Stomach (tissue), 8 donors: ENCODE measurements at regions not wholly inside any gene's neighbourhood (a gene's known extent, or its start where the extent isn't known, plus 50 kb on each side); places are given as distances from the start of the nearest gene placed in this dataset.

ENCODE experiments used
- DNase-seq, 2 donors: peaks; one replicate each; pipeline versions ENCODE4 v3.0.0 to v3.0.0-alpha.2; 2013 to 2019
- H3K27ac ChIP-seq, 5 donors: fragments of 200-600 bp in 4 of 5; sonication (generic) in 4 of 5; one replicate each; pipeline ENCODE4 v1.5.1; 2013 to 2019; ENCODE audit warnings: mild to moderate bottlenecking in 1 of 5, moderate library complexity in 1 of 5
- H3K27me3 ChIP-seq, 3 donors: fragments of 200-600 bp; sonication (generic); one replicate each; pipeline ENCODE4 v1.5.1; 2017 to 2019; ENCODE audit warnings: mixed run types in 1 of 3
- H3K36me3 ChIP-seq, 4 donors: fragments of 200-600 bp; sonication (generic); 1 replicate in 3 of 4; 2 replicates in 1 of 4; pipeline ENCODE4 v1.5.1; 2016 to 2019
- H3K4me1 ChIP-seq, 4 donors: fragments of 200-600 bp; sonication (generic); one replicate each; pipeline ENCODE4 v1.5.1; 2016 to 2019
- H3K4me3 ChIP-seq, 4 donors: fragments of 200-600 bp; sonication (generic) in 3 of 4; one replicate each; pipeline ENCODE4 v1.5.1; 2016 to 2019; ENCODE audit warnings: mild to moderate bottlenecking in 1 of 4
- H3K9me3 ChIP-seq, 4 donors: fragments of 200-600 bp; sonication (generic); one replicate each; pipeline ENCODE4 v1.5.1; 2016 to 2019
- EP300 ChIP-seq: sonication (generic); formaldehyde crosslinking; IDR thresholded peaks from one replicate; pipeline ENCODE4 v1.6.1; 2017; ENCODE audit warnings: antibody characterized with exemption
- POLR2A ChIP-seq, 4 donors: fragments of 450-650 bp; IDR thresholded peaks; one replicate each; pipeline ENCODE4 v1.6.1; 2016; ENCODE audit warnings: antibody characterized with exemption in 4 of 4, control low read depth in 2 of 4, mild to moderate bottlenecking in 1 of 4, moderate library complexity in 1 of 4
- POLR2AphosphoS5 ChIP-seq, 3 donors: sonication (generic); formaldehyde crosslinking; IDR thresholded peaks; one replicate each; pipeline ENCODE4 v1.6.1; 2016; ENCODE audit warnings: antibody characterized with exemption in 3 of 3
- whole genome bisulfite sequencing, 5 donors: extraction: QIAGEN DNeasy Blood & Tissue Kit in 3 of 5; methylation state at CpG; one replicate each; pipeline versions ENCODE4 v1.1.5 to v1.1.7; 2013 to 2018; 5-methylcytosine and 5-hydroxymethylcytosine counted together
- intact Hi-C: fragments of 100-400 bp; cut with DNase I; formaldehyde crosslinking; loops from one replicate; pipeline ENCODE4 v1.15.1; 2023; ENCODE audit warnings: low total_unique reads
- TF ChIP-seq, protein P1 (sequence below), 7 experiments: fragments of 450-650 bp in 4 of 7; fragments of 200-600 bp in 3 of 7; sonication (generic) in 3 of 7; IDR thresholded peaks; one replicate each; pipeline ENCODE4 v1.5.1; 2016 to 2019; ENCODE audit warnings: antibody characterized with exemption in 7 of 7, control low read depth in 2 of 7, mild to moderate bottlenecking in 1 of 7
- donor health status: healthy with polysubstance abuse.
- donor health status: Bipolar disorder and iron deficiency.
- donor health status: healthy.

DNA sequence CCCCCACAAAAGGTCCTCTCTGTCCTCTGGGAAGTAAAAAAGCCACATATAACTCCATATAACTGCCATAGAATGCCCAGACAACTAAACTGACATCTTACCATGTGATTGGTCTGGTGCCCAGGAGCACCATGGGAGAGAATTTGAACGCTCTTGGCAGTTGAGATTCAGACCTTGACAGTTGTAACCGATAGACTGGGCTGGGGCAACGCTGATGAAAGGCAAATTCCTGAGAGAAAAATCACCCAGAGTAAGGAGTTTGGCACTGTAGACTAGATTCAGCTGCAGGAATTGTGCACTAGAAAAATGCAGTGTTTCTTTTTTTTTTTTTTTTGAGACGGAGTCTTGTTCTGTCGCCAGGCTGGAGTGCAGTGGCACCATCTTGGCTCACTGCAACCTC lies 240.5 kb downstream of the SOX2 start:
- Histone ChIP-seq H3K27ac (no peak overlapping the region), H3K36me3 (no peaks in the 10 kb centered on the region), H3K4me1 (no peaks in the 10 kb centered on the region), H3K4me3 (no peak overlapping the region), H3K9me3 (no peaks in the 10 kb centered on the region), H3K27me3 (no peaks in the 10 kb centered on the region)
- TF ChIP-seq, protein P1, sequence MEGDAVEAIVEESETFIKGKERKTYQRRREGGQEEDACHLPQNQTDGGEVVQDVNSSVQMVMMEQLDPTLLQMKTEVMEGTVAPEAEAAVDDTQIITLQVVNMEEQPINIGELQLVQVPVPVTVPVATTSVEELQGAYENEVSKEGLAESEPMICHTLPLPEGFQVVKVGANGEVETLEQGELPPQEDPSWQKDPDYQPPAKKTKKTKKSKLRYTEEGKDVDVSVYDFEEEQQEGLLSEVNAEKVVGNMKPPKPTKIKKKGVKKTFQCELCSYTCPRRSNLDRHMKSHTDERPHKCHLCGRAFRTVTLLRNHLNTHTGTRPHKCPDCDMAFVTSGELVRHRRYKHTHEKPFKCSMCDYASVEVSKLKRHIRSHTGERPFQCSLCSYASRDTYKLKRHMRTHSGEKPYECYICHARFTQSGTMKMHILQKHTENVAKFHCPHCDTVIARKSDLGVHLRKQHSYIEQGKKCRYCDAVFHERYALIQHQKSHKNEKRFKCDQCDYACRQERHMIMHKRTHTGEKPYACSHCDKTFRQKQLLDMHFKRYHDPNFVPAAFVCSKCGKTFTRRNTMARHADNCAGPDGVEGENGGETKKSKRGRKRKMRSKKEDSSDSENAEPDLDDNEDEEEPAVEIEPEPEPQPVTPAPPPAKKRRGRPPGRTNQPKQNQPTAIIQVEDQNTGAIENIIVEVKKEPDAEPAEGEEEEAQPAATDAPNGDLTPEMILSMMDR (IDR thresholded peaks at IDR 0.05), result no peak
- TF ChIP-seq POLR2AphosphoS5 (IDR thresholded peaks at IDR 0.05), result no peak
- no peak for TF ChIP-seq POLR2A (IDR thresholded peaks at IDR 0.05)
- TF ChIP-seq EP300, result no peak
- intact Hi-C loops, result no loop called here
- WGBS, 5 donors, result 79 to 96% (median 90%) methylated on average over 5 of the region's 5 CpGs
- no peak for DNase-seq

DNA sequence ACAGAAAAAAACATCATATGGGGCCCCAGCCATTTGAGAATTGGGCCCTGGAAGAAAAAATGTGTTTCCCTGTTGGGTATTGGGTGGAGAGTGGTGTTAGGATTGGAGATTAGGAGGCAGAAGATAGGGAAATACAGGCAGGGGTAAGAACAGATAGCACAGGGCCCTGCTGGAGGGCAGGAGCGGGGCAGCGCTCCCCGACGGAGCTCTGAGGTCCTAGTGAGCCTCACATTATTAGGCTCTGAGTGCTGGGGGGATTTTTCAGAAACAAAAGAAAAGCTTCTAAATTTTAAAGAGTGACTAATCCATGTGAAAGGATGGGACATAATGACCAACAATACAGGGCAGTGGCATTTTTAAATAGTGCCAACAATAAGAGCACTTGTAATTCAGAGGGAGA lies 241.2 kb downstream of the SOX2 start:
- H3K36me3 ChIP-seq, result no peaks in the 10 kb centered on the region
- WGBS, 5 donors, result 69 to 98% (median 77%) methylated on average over 4 of the region's 4 CpGs
- no peak for DNase-seq
- no peaks in the 10 kb centered on the region for H3K9me3 ChIP-seq
- no peak overlapping the region for H3K27ac ChIP-seq
- TF ChIP-seq EP300 (no peak), POLR2A (IDR thresholded peaks at IDR 0.05) (no peak)
- H3K4me1 ChIP-seq, result no peaks in the 10 kb centered on the region
- H3K27me3 ChIP-seq, result no peaks in the 10 kb centered on the region
- no peak overlapping the region for H3K4me3 ChIP-seq
- intact Hi-C loops, result no loop called here

DNA sequence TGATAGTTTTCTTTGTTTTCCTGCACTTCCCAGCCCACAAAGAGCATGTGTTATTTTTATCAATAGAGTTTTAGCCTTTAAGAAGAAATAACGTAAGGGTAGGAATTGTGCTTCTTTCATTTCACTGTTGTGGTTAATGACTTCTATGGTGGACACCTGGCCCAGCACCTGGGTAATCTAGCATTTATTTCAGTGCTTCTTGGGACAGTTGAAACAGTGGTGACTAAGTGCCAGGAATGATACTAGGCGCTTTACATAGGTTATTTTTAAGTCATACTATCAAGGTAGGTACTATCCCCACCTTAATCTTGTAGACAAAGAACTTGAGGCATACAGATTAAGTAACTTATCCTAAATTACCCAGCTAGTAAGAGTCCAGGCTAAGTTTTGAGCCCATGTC lies 243.8 kb downstream of the SOX2 start:
- no peak overlapping the region for H3K4me3 ChIP-seq
- H3K9me3 ChIP-seq, result no peaks in the 10 kb centered on the region
- H3K4me1 ChIP-seq, result no peaks in the 10 kb centered on the region
- intact Hi-C loops, result no loop called here
- H3K27ac ChIP-seq, result no peak overlapping the region
- TF ChIP-seq, protein P1 (IDR thresholded peaks at IDR 0.05), result no peak
- no peak for TF ChIP-seq EP300
- no peak for TF ChIP-seq POLR2AphosphoS5 (IDR thresholded peaks at IDR 0.05)
- no peak for TF ChIP-seq POLR2A (IDR thresholded peaks at IDR 0.05)
- no peaks in the 10 kb centered on the region for H3K36me3 ChIP-seq
- DNase-seq, result no peak
- no peaks in the 10 kb centered on the region for H3K27me3 ChIP-seq
- WGBS, 5 donors, result 82 to 87% (median 83%) methylated on average over 2 of the region's 2 CpGs

DNA sequence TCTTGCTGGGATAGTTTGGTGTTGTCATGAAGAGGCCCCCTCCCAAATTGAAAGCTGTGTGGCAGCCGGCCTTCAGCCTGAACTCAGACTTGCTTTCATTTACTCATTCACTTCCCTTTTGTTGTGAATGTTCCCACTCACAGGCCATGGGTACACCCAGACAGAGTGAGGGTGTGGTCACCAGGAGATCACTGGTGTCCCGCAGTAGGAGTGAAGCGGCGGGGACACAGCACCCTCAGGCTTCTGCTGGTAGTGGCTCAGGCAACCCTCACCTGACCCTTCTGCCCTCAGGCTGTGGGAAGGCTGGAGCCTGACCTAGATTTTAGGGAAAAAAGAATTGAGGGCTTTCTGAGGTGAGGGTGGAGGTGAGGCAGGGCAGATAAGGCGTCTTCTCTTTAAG lies 244.4 kb downstream of the SOX2 start:
- no peaks in the 10 kb centered on the region for H3K9me3 ChIP-seq
- H3K36me3 ChIP-seq, result no peaks in the 10 kb centered on the region
- H3K27me3 ChIP-seq, result no peaks in the 10 kb centered on the region
- no peak for DNase-seq
- intact Hi-C loops, result no loop called here
- no peak overlapping the region for H3K27ac ChIP-seq
- 71 to 89% (median 85%) methylated on average over 5 of the region's 5 CpGs for WGBS, 5 donors
- H3K4me1 ChIP-seq, result no peaks in the 10 kb centered on the region
- no peak overlapping the region for H3K4me3 ChIP-seq
- no peak for TF ChIP-seq EP300
- no peak for TF ChIP-seq POLR2AphosphoS5 (IDR thresholded peaks at IDR 0.05)
- no peak for TF ChIP-seq POLR2A (IDR thresholded peaks at IDR 0.05)
- TF ChIP-seq, protein P1 (IDR thresholded peaks at IDR 0.05), result no peak

DNA sequence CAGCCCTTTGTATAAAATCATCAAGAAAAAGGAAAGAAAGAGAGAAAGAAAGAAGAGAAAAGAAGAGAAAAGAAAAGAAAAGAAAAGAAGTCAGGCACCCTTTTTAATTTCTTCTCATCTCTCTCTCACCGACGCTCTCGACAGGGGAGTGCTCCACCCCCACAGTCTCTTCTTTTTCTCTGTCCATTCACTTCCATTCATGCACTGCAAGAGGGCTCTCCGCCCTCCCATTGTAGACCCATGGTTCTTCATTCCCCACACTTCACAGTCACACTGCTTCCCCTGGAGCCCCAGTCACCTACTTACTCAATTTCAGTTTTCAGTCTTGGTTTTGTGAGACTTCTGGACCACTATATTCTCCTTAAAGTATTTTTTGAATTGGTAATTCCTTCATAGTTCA lies 254.7 kb downstream of the SOX2 start:
- Histone ChIP-seq H3K36me3 (no peaks in the 10 kb centered on the region), H3K4me1 (no peaks in the 10 kb centered on the region), H3K4me3 (no peak overlapping the region), H3K27me3 (no peaks in the 10 kb centered on the region), H3K9me3 (no peaks in the 10 kb centered on the region), H3K27ac (no peak overlapping the region)
- no peak for TF ChIP-seq POLR2AphosphoS5 (IDR thresholded peaks at IDR 0.05)
- TF ChIP-seq, protein P1 (IDR thresholded peaks at IDR 0.05), result no peak
- TF ChIP-seq POLR2A (IDR thresholded peaks at IDR 0.05), result no peak
- no peak for TF ChIP-seq EP300
- DNase-seq, result no peak
- 64 to 90% (median 74%) methylated on average over 4 of the region's 4 CpGs for WGBS, 5 donors
- intact Hi-C loops, result no loop called here
